ENCODE measurements at regions not wholly inside any gene's neighbourhood (a gene's known extent, or its start where the extent isn't known, plus 50 kb on each side); places are given as distances from the start of the nearest gene placed in this dataset.

DNA sequence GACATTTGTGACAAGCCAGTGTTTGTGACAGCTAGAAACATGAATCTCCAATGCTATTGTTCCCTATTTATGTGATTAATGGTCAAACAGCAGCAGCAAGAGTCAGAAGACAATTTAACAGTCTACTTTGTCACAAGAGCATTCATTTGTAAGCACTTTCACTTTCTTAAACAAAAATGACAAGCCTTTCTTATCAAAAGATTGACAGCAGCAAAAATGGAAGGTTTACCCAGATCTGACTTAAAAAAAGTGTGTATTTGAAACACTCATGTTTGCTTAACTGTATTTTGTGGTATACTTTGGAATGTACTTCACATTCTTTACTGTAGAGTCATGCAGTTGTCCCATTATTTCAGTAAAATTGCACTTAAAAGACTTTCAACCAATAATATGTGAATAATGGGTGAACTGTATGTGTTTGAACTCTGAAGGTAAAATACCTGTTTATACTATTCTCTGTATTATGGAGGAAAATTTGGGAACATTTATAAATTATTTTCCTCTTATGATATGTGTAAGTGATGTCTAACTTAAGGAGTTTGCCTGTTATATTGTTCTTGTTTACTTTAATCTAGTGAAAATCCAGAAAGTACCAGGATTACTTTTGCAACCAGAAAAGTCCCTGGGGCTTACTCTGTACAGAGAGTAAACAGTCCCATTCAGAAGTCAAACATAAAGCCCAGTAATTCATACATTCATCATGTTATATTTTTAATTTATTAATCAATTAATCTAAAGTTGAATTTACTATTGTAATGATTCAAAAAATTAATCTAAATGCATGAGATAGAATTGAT lies 314.9 kb upstream of the TRAM1L1 start:
- no peak for TF ChIP-seq CTCF (conservative IDR thresholded peaks at IDR 0.05)
- no peak overlapping the region for H3K27ac ChIP-seq

- no peak for TF ChIP-seq CTCF (conservative IDR thresholded peaks at IDR 0.05)
- no peak overlapping the region for H3K27ac ChIP-seq
Observed at GRCh38 chr4:117412661-117413060, 327.3 kb upstream of the TRAM1L1 start.

GRCh38 chr4:117417856-117418255 lies 332.5 kb upstream of the TRAM1L1 start:
- no peak for TF ChIP-seq CTCF (conservative IDR thresholded peaks at IDR 0.05)

GRCh38 chr4:117420948-117421347 lies 335.6 kb upstream of the TRAM1L1 start:
- no peak for TF ChIP-seq CTCF (conservative IDR thresholded peaks at IDR 0.05)
- peak overlapping the region; percentile 26; the same call in 1 of the 2 replicates for H3K27ac ChIP-seq

More at GRCh38 chr4:117417856-117418255, 332.5 kb upstream of the TRAM1L1 start:
- H3K27ac ChIP-seq: no peak overlapping the region; the same call in 1 of the 2 replicates

- no peak overlapping the region for H3K27ac ChIP-seq
- TF ChIP-seq CTCF (conservative IDR thresholded peaks at IDR 0.05): no peak
Observed at GRCh38 chr4:117421706-117422105, 336.3 kb upstream of the TRAM1L1 start.

DNA sequence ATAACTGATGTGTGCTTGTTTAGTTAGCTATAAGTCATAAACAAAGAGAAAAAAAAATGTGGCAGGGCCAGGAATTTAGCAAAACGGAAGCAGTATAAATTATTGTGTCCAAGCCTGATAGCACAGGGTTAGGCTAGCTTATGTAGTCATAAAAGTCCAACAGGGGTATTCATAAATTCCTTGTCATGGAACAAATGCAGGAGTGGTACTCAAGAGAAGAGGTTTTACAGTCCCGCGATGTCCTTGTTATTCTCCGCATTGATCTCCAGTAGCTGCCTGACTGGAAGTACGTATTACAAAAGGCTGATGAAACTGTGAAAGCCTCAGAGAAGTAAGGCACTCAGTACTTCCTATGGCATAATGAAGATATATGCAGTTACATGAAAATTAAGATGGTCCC lies 336.9 kb upstream of the TRAM1L1 start:
- no peak for TF ChIP-seq CTCF (conservative IDR thresholded peaks at IDR 0.05)
- no peak overlapping the region for H3K27ac ChIP-seq

DNA sequence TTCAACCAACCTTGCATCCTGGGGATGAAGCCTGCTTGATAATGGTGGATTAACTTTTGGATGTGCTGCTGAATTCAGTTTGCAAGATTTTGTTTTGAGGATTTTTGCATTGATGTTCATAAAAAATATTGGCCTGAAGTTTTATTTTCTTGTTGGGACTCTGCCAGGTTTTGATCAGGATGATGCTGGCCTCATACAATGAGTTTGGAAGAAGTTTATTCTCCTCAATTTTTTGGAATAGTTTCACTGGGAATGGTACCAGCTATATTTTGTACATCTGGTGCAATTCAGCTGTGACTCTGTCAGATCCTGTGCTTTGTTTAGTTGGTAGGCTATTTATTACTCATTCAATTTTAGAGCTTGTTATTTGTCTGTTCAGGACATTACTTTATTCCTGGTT lies 340.3 kb upstream of the TRAM1L1 start:
- TF ChIP-seq CTCF (conservative IDR thresholded peaks at IDR 0.05): no peak

More for the DNA sequence above, 340.3 kb upstream of the TRAM1L1 start:
- H3K27ac ChIP-seq: no peak overlapping the region
